ENCODE measurements at regions not wholly inside any gene's neighbourhood (a gene's known extent, or its start where the extent isn't known, plus 50 kb on each side); places are given as distances from the start of the nearest gene placed in this dataset.

GRCh38 chr4:116321471-116321870 is 763.9 kb downstream of the TRAM1L1 start:
- TF ChIP-seq, protein P1, sequence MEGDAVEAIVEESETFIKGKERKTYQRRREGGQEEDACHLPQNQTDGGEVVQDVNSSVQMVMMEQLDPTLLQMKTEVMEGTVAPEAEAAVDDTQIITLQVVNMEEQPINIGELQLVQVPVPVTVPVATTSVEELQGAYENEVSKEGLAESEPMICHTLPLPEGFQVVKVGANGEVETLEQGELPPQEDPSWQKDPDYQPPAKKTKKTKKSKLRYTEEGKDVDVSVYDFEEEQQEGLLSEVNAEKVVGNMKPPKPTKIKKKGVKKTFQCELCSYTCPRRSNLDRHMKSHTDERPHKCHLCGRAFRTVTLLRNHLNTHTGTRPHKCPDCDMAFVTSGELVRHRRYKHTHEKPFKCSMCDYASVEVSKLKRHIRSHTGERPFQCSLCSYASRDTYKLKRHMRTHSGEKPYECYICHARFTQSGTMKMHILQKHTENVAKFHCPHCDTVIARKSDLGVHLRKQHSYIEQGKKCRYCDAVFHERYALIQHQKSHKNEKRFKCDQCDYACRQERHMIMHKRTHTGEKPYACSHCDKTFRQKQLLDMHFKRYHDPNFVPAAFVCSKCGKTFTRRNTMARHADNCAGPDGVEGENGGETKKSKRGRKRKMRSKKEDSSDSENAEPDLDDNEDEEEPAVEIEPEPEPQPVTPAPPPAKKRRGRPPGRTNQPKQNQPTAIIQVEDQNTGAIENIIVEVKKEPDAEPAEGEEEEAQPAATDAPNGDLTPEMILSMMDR (IDR thresholded peaks at IDR 0.05; ENCODE audit: insufficient read depth in 1 of 2, low read depth in 1 of 2, low read length in 1 of 2, severe bottlenecking in 1 of 2, unreplicated experiment in 1 of 2) = no peak
- ChIA-PET CTCF (no interaction called here), POLR2A (no interaction called here)
- BruUV-seq (replicated peaks) = no TSS peak
- Mint-ChIP-seq H3K27me3 (ENCODE audit: insufficient read depth, unreplicated experiment) (no peaks in the 10 kb centered on the region), H3K27ac (ENCODE audit: unreplicated experiment) (no peak overlapping the region), H3K4me3 (ENCODE audit: unreplicated experiment) (no peak overlapping the region), H3K9me3 (ENCODE audit: unreplicated experiment) (no peaks in the 10 kb centered on the region), H3K4me1 (ENCODE audit: low read depth, unreplicated experiment) (no peaks in the 10 kb centered on the region), H3K36me3 (ENCODE audit: insufficient read depth, unreplicated experiment) (no peaks in the 10 kb centered on the region)
- DNase-seq = no peak
- no peaks in the 10 kb centered on the region for H3K36me3 ChIP-seq (ENCODE audit: control insufficient read depth, insufficient read depth, low read length)
- H3K4me3 ChIP-seq (ENCODE audit: low read depth, low read length) = no peak overlapping the region
- intact Hi-C loops (cut with micrococcal nuclease; ENCODE audit: unreplicated experiment) = no loop called here
- H3K9me3 ChIP-seq = no peaks in the 10 kb centered on the region
- H3K27me3 ChIP-seq (replicated peaks; ENCODE audit: control insufficient read depth, insufficient read depth, low read length) = no peaks in the 10 kb centered on the region
- no peaks in the 10 kb centered on the region for H3K4me1 ChIP-seq

DNA sequence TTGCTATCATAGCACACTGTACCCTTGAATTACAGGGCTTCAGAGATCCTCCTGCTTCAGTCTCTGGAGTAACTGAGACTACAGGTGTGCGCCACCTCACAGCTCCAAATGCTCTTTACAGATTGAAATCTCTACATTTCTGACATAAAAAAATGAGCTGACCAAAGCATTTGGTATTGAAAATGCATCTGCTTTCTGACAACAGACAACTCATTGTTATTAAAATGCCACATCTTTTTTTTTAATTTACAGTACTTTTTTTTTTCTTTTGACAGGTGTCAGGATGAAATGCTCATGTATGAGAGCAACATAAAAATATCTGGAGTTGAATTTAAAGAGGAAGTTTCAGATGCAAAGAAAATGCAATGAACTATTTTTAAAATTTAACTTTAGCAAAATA is 764.5 kb downstream of the TRAM1L1 start:
- H3K4me3 ChIP-seq (ENCODE audit: low read depth, low read length) = no peak overlapping the region
- ChIA-PET POLR2A (no interaction called here), CTCF (no interaction called here)
- H3K27me3 Mint-ChIP-seq (ENCODE audit: insufficient read depth, unreplicated experiment) = no peaks in the 10 kb centered on the region
- TF ChIP-seq, protein P1 (IDR thresholded peaks at IDR 0.05; ENCODE audit: insufficient read depth in 1 of 2, low read depth in 1 of 2, low read length in 1 of 2, severe bottlenecking in 1 of 2, unreplicated experiment in 1 of 2) = no peak
- no peaks in the 10 kb centered on the region for H3K4me1 Mint-ChIP-seq (ENCODE audit: low read depth, unreplicated experiment)
- intact Hi-C loops (cut with micrococcal nuclease; ENCODE audit: unreplicated experiment) = no loop called here
- BruUV-seq (replicated peaks) = no TSS peak
- H3K36me3 ChIP-seq (ENCODE audit: control insufficient read depth, insufficient read depth, low read length) = no peaks in the 10 kb centered on the region
- H3K36me3 Mint-ChIP-seq (ENCODE audit: insufficient read depth, unreplicated experiment) = no peaks in the 10 kb centered on the region
- H3K4me1 ChIP-seq = no peaks in the 10 kb centered on the region
- H3K9me3 ChIP-seq = no peaks in the 10 kb centered on the region
- DNase-seq = no peak
- H3K4me3 Mint-ChIP-seq (ENCODE audit: unreplicated experiment) = no peak overlapping the region
- H3K9me3 Mint-ChIP-seq (ENCODE audit: unreplicated experiment) = no peaks in the 10 kb centered on the region
- H3K27me3 ChIP-seq (replicated peaks; ENCODE audit: control insufficient read depth, insufficient read depth, low read length) = no peaks in the 10 kb centered on the region
- H3K27ac Mint-ChIP-seq (ENCODE audit: unreplicated experiment) = no peak overlapping the region

- H3K4me3 Mint-ChIP-seq (ENCODE audit: unreplicated experiment) = no peak overlapping the region
- H3K4me1 Mint-ChIP-seq (ENCODE audit: low read depth, unreplicated experiment) = no peaks in the 10 kb centered on the region
- H3K27ac Mint-ChIP-seq (ENCODE audit: unreplicated experiment) = no peak overlapping the region
- H3K36me3 ChIP-seq (ENCODE audit: control insufficient read depth, insufficient read depth, low read length) = no peaks in the 10 kb centered on the region
- no peaks in the 10 kb centered on the region for H3K9me3 Mint-ChIP-seq (ENCODE audit: unreplicated experiment)
- CTCF ChIA-PET = no interaction called here
- no peaks in the 10 kb centered on the region for H3K36me3 Mint-ChIP-seq (ENCODE audit: insufficient read depth, unreplicated experiment)
- H3K27me3 Mint-ChIP-seq (ENCODE audit: insufficient read depth, unreplicated experiment) = no peaks in the 10 kb centered on the region
- BruUV-seq (replicated peaks) = no TSS peak
- intact Hi-C loops (cut with micrococcal nuclease; ENCODE audit: unreplicated experiment) = no loop called here
- no peaks in the 10 kb centered on the region for H3K27me3 ChIP-seq (replicated peaks; ENCODE audit: control insufficient read depth, insufficient read depth, low read length)
- H3K4me3 ChIP-seq (ENCODE audit: low read depth, low read length) = no peak overlapping the region
- TF ChIP-seq, protein P1 (IDR thresholded peaks at IDR 0.05; ENCODE audit: insufficient read depth in 1 of 2, low read depth in 1 of 2, low read length in 1 of 2, severe bottlenecking in 1 of 2, unreplicated experiment in 1 of 2) = no peak
- POLR2A ChIA-PET = no interaction called here
- no peaks in the 10 kb centered on the region for H3K4me1 ChIP-seq
- no peaks in the 10 kb centered on the region for H3K9me3 ChIP-seq
- DNase-seq = no peak
Measured at GRCh38 chr4:116303736-116304188, 781.6 kb downstream of the TRAM1L1 start.
